Neural crest cell (in vitro differentiated cells): ENCODE measurements at regions not wholly inside any gene's neighbourhood (a gene's known extent, or its start where the extent isn't known, plus 50 kb on each side); places are given as distances from the start of the nearest gene placed in this dataset.

Experiments used
- DNase-seq: peaks from one replicate; pipeline ENCODE4 v3.0.0; 2021; ENCODE audit warnings: low read depth, mixed read lengths, low spot score
- H3K27ac Mint-ChIP-seq: one replicate; pipeline ENCODE4 v1.8.0; 2021; ENCODE audit warnings: mild to moderate bottlenecking, mixed read lengths; ENCODE audit not compliant: unreplicated experiment
- H3K27me3 Mint-ChIP-seq: 2 replicates; pipeline ENCODE4 v1.8.0; 2021; ENCODE audit warnings: low read depth, mild to moderate bottlenecking, mixed read lengths
- H3K36me3 Mint-ChIP-seq: 2 replicates; pipeline ENCODE4 v1.8.0; 2021; ENCODE audit warnings: low read depth, mild to moderate bottlenecking, mixed read lengths
- H3K4me1 Mint-ChIP-seq: 2 replicates; pipeline ENCODE4 v1.8.0; 2021; ENCODE audit warnings: mixed read lengths
- H3K4me3 Mint-ChIP-seq: one replicate; pipeline ENCODE4 v1.8.0; 2021; ENCODE audit warnings: mild to moderate bottlenecking, mixed read lengths
- H3K9me3 Mint-ChIP-seq: 2 replicates; pipeline ENCODE4 v1.8.0; 2021; ENCODE audit warnings: mixed read lengths
- CTCF ChIP-seq: fragments of 200-600 bp; sonication (generic); conservative IDR thresholded peaks from 2 replicates; pipeline ENCODE4 v1.5.0; 2021; ENCODE audit warnings: antibody characterized with exemption, mild to moderate bottlenecking

- Mint-ChIP-seq H3K27ac (no peak overlapping the region), H3K27me3 (peaks cover 3% of the 10 kb centered on the region), H3K4me1 (no peaks in the 10 kb centered on the region), H3K9me3 (peaks cover 5% of the 10 kb centered on the region), H3K4me3 (no peak overlapping the region), H3K36me3 (no peaks in the 10 kb centered on the region)
- TF ChIP-seq CTCF: no peak
- DNase-seq: no peak
Measured at GRCh38 chr13:111875915-111876314, 191.0 kb upstream of the SOX1 start.

- no peaks in the 10 kb centered on the region for H3K27me3 Mint-ChIP-seq
- DNase-seq: no peak
- H3K9me3 Mint-ChIP-seq: peaks cover 5% of the 10 kb centered on the region
- H3K4me3 Mint-ChIP-seq: no peak overlapping the region
- H3K27ac Mint-ChIP-seq: no peak overlapping the region
- TF ChIP-seq CTCF: no peak
- H3K4me1 Mint-ChIP-seq: no peaks in the 10 kb centered on the region
- no peaks in the 10 kb centered on the region for H3K36me3 Mint-ChIP-seq
Measured at GRCh38 chr13:111876506-111876905, 190.4 kb upstream of the SOX1 start.

GRCh38 chr13:111877906-111878305, 189.0 kb upstream of the SOX1 start:
- Mint-ChIP-seq H3K9me3 (peaks cover 5% of the 10 kb centered on the region), H3K27ac (peak overlapping the region; percentile 91), H3K36me3 (no peaks in the 10 kb centered on the region), H3K4me1 (no peaks in the 10 kb centered on the region), H3K4me3 (no peak overlapping the region), H3K27me3 (no peaks in the 10 kb centered on the region)
- no peak for DNase-seq
- TF ChIP-seq CTCF: no peak

- no peak for DNase-seq
- Mint-ChIP-seq H3K27me3 (no peaks in the 10 kb centered on the region), H3K36me3 (no peaks in the 10 kb centered on the region), H3K9me3 (no peaks in the 10 kb centered on the region), H3K4me3 (no peak overlapping the region), H3K4me1 (no peaks in the 10 kb centered on the region), H3K27ac (no peak overlapping the region)
- no peak for TF ChIP-seq CTCF
Measured at GRCh38 chr13:111879719-111880118, 187.2 kb upstream of the SOX1 start.

- H3K27me3 Mint-ChIP-seq: no peaks in the 10 kb centered on the region
- no peak overlapping the region for H3K27ac Mint-ChIP-seq
- no peaks in the 10 kb centered on the region for H3K36me3 Mint-ChIP-seq
- no peak for TF ChIP-seq CTCF
- DNase-seq: no peak
- no peaks in the 10 kb centered on the region for H3K4me1 Mint-ChIP-seq
- H3K4me3 Mint-ChIP-seq: no peak overlapping the region
- H3K9me3 Mint-ChIP-seq: no peaks in the 10 kb centered on the region
Measured at GRCh38 chr13:111880185-111880584, 186.8 kb upstream of the SOX1 start.

GRCh38 chr13:111881700-111882099, 185.2 kb upstream of the SOX1 start:
- TF ChIP-seq CTCF: no peak

More at GRCh38 chr13:111881700-111882099, 185.2 kb upstream of the SOX1 start:
- H3K4me1 Mint-ChIP-seq: no peaks in the 10 kb centered on the region
- no peak for DNase-seq
- H3K4me3 Mint-ChIP-seq: no peak overlapping the region
- H3K9me3 Mint-ChIP-seq: no peaks in the 10 kb centered on the region
- H3K36me3 Mint-ChIP-seq: no peaks in the 10 kb centered on the region
- H3K27ac Mint-ChIP-seq: no peak overlapping the region
- H3K27me3 Mint-ChIP-seq: no peaks in the 10 kb centered on the region
